ENCODE measurements at regions not wholly inside any gene's neighbourhood (a gene's known extent, or its start where the extent isn't known, plus 50 kb on each side); places are given as distances from the start of the nearest gene placed in this dataset.

- TF ChIP-seq POLR2A (IDR thresholded peaks at IDR 0.05) (no peak), POLR2AphosphoS5 (IDR thresholded peaks at IDR 0.05) (no peak), EP300 (IDR thresholded peaks at IDR 0.05) (no peak), CTCF (IDR thresholded peaks at IDR 0.05) (no peak)
- Histone ChIP-seq H3K27ac (no peak overlapping the region), H3K4me3 (no peak overlapping the region), H3K9me3 (no peaks in the 10 kb centered on the region), H3K4me1 (no peaks in the 10 kb centered on the region), H3K36me3 (no peaks in the 10 kb centered on the region), H3K27me3 (no peaks in the 10 kb centered on the region)
- WGBS, 2 donors: 68 to 73% methylated on average over 1 of the region's 1 CpG
- DNase-seq (no peak), ATAC-seq (ENCODE audit: low FRiP score in 2 of 2) (no peak)
These were observed 707.4 kb upstream of the CHORDC1 start for GRCh38 chr11:90930252-90930651.

DNA sequence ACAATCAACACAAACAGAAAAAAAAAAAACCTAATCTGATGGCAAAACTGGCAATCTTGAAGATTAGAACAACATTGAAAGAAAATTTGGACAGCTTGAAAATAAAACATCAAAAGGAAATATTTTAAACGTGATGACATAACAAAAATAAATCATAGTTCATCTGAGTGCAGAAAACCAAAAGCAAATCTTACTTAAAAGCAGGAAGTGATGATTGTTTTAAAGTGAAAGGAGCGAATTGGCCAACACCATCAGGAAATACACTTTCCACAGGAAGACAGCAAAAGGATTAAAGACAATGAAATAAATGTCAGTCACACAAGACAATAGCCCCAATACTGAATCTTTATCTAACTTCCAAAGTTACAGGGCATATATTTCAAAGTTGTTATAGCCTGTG lies 696.5 kb upstream of the CHORDC1 start:
- WGBS, 2 donors: 27 to 32% methylated on average over 2 of the region's 2 CpGs
- ATAC-seq (ENCODE audit: low FRiP score in 2 of 2): no peak
- H3K4me1 ChIP-seq: no peaks in the 10 kb centered on the region
- TF ChIP-seq POLR2A (IDR thresholded peaks at IDR 0.05) (no peak), POLR2AphosphoS5 (IDR thresholded peaks at IDR 0.05) (no peak), EP300 (IDR thresholded peaks at IDR 0.05) (no peak), CTCF (IDR thresholded peaks at IDR 0.05) (no peak)
- no peak for DNase-seq
- H3K4me3 ChIP-seq: no peak overlapping the region
- H3K9me3 ChIP-seq: no peaks in the 10 kb centered on the region
- no peaks in the 10 kb centered on the region for H3K27me3 ChIP-seq
- H3K27ac ChIP-seq: no peak overlapping the region
- H3K36me3 ChIP-seq: no peaks in the 10 kb centered on the region

- Histone ChIP-seq H3K27me3 (no peaks in the 10 kb centered on the region), H3K9me3 (no peaks in the 10 kb centered on the region), H3K4me3 (no peak overlapping the region), H3K36me3 (no peaks in the 10 kb centered on the region), H3K4me1 (no peaks in the 10 kb centered on the region), H3K27ac (no peak overlapping the region)
- TF ChIP-seq POLR2AphosphoS5 (IDR thresholded peaks at IDR 0.05) (no peak), POLR2A (IDR thresholded peaks at IDR 0.05) (no peak), CTCF (IDR thresholded peaks at IDR 0.05) (no peak), EP300 (IDR thresholded peaks at IDR 0.05) (no peak)
- DNase-seq (no peak), ATAC-seq (ENCODE audit: low FRiP score in 2 of 2) (no peak)
These were observed 693.9 kb upstream of the CHORDC1 start for GRCh38 chr11:90916706-90917105.

DNA sequence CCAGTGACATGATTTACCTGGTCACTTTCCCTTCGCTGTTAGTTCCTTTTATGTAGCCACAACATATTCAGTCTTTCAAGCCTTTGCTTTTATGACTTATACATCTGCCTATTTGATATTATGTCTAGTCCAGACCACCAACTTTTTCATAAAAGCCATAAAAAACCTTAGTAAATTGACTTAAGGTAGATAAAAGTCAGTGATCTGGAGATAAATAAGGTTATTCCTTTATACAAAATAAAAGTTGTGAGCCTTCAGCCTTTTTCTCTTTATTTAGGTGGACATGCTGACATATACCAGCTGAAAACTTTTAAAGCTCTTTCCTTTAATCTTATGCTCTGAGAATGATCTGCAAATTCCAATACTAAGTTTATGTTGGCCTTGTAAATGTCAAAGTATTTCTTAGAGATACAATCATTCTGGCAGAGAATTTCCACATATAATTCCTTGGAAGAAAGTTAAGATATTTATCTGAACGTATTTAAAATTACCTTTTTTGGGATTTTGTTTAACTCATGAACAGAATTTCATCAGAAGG lies 690.4 kb upstream of the CHORDC1 start:
- no peaks in the 10 kb centered on the region for H3K4me1 ChIP-seq
- H3K4me3 ChIP-seq: no peak overlapping the region
- DNase-seq (no peak), ATAC-seq (ENCODE audit: low FRiP score in 2 of 2) (no peak)
- no peak overlapping the region for H3K27ac ChIP-seq
- H3K27me3 ChIP-seq: no peaks in the 10 kb centered on the region
- no peaks in the 10 kb centered on the region for H3K9me3 ChIP-seq
- 78 to 84% methylated on average over 2 of the region's 2 CpGs for WGBS, 2 donors
- TF ChIP-seq CTCF (IDR thresholded peaks at IDR 0.05): no peak
- TF ChIP-seq POLR2A (IDR thresholded peaks at IDR 0.05): no peak
- no peak for TF ChIP-seq POLR2AphosphoS5 (IDR thresholded peaks at IDR 0.05)
- TF ChIP-seq EP300 (IDR thresholded peaks at IDR 0.05): no peak
- H3K36me3 ChIP-seq: no peaks in the 10 kb centered on the region

GRCh38 chr11:90912631-90913030 lies 689.8 kb upstream of the CHORDC1 start:
- 88 to 94% methylated on average over 5 of the region's 5 CpGs for WGBS, 2 donors
- no peak for DNase-seq
- H3K4me1 ChIP-seq: no peaks in the 10 kb centered on the region
- ATAC-seq (ENCODE audit: low FRiP score in 2 of 2): no peak
- no peak overlapping the region for H3K27ac ChIP-seq
- no peaks in the 10 kb centered on the region for H3K36me3 ChIP-seq
- no peak overlapping the region for H3K4me3 ChIP-seq
- H3K27me3 ChIP-seq: no peaks in the 10 kb centered on the region
- no peaks in the 10 kb centered on the region for H3K9me3 ChIP-seq
- TF ChIP-seq POLR2A (IDR thresholded peaks at IDR 0.05) (no peak), CTCF (IDR thresholded peaks at IDR 0.05) (no peak), POLR2AphosphoS5 (IDR thresholded peaks at IDR 0.05) (no peak), EP300 (IDR thresholded peaks at IDR 0.05) (no peak)
